HCT116 (cell line): ENCODE measurements at regions not wholly inside any gene's neighbourhood (a gene's known extent, or its start where the extent isn't known, plus 50 kb on each side); places are given as distances from the start of the nearest gene placed in this dataset.

ENCODE experiments used
- ATF3 ChIP-seq: IDR thresholded peaks from 2 replicates; pipeline ENCODE4 v1.6.1; 2012
- CTCF ChIP-seq, 3 experiments: fragments of 200-600 bp in 1 of 3; sonication (generic) in 1 of 3; IDR thresholded peaks in 2 of 3; conservative IDR thresholded peaks in 1 of 3; 2 replicates each; pipeline ENCODE4 v1.5.1; 2012 to 2017; ENCODE audit warnings: low read depth in 2 of 3, low read length in 2 of 3, antibody characterized with exemption in 1 of 3, borderline replicate concordance in 1 of 3, control low read depth in 1 of 3, mild to moderate bottlenecking in 1 of 3, mixed read lengths in 1 of 3, mixed run types in 1 of 3, moderate library complexity in 1 of 3; ENCODE audit not compliant: insufficient read depth in 1 of 3
- EZH2phosphoT487 ChIP-seq: fragments of 200-600 bp; IDR thresholded peaks from 2 replicates; pipeline ENCODE4 v1.6.1; 2018; ENCODE audit warnings: antibody characterized with exemption, borderline replicate concordance
- POLR2AphosphoS5 ChIP-seq: IDR thresholded peaks from 2 replicates; pipeline ENCODE4 v1.6.1; 2011; ENCODE audit warnings: mild to moderate bottlenecking, low read depth, low read length, moderate library complexity
- RAD21 ChIP-seq: IDR thresholded peaks from 2 replicates; pipeline ENCODE4 v1.6.1; 2012; ENCODE audit warnings: low read depth, mild to moderate bottlenecking
- SP1 ChIP-seq: IDR thresholded peaks from 2 replicates; pipeline ENCODE4 v1.6.1; 2012; ENCODE audit warnings: low read depth
- SRF ChIP-seq: IDR thresholded peaks from 2 replicates; pipeline ENCODE4 v1.6.1; 2012; ENCODE audit warnings: low read depth
- YY1 ChIP-seq: IDR thresholded peaks from 2 replicates; pipeline ENCODE4 v1.6.1; 2011; ENCODE audit warnings: low read length, low read depth, moderate library complexity, mild to moderate bottlenecking; ENCODE audit not compliant: insufficient replicate concordance; ENCODE audit errors: extremely low read depth
- ZBTB33 ChIP-seq: IDR thresholded peaks from 2 replicates; pipeline ENCODE4 v1.6.1; 2011; ENCODE audit warnings: mild to moderate bottlenecking, low read length, moderate library complexity; ENCODE audit not compliant: insufficient replicate concordance; ENCODE audit errors: extremely low read depth

GRCh38 chr18:30432349-30432748, 610.2 kb downstream of the DSC3 start:
- TF ChIP-seq YY1 (no peak), RAD21 (no peak), CTCF (IDR thresholded peaks at IDR 0.05 in 2 of 3, conservative IDR thresholded peaks at IDR 0.05 in 1 of 3; ENCODE audit: borderline replicate concordance in 1 of 3, insufficient read depth in 1 of 3, low read depth in 2 of 3, low read length in 2 of 3) (no peak), ATF3 (no peak), POLR2AphosphoS5 (no peak), ZBTB33 (no peak), SP1 (no peak), EZH2phosphoT487 (no peak), SRF (no peak)
